ENCODE measurements at regions not wholly inside any gene's neighbourhood (a gene's known extent, or its start where the extent isn't known, plus 50 kb on each side); places are given as distances from the start of the nearest gene placed in this dataset.

- TF ChIP-seq, protein P1, sequence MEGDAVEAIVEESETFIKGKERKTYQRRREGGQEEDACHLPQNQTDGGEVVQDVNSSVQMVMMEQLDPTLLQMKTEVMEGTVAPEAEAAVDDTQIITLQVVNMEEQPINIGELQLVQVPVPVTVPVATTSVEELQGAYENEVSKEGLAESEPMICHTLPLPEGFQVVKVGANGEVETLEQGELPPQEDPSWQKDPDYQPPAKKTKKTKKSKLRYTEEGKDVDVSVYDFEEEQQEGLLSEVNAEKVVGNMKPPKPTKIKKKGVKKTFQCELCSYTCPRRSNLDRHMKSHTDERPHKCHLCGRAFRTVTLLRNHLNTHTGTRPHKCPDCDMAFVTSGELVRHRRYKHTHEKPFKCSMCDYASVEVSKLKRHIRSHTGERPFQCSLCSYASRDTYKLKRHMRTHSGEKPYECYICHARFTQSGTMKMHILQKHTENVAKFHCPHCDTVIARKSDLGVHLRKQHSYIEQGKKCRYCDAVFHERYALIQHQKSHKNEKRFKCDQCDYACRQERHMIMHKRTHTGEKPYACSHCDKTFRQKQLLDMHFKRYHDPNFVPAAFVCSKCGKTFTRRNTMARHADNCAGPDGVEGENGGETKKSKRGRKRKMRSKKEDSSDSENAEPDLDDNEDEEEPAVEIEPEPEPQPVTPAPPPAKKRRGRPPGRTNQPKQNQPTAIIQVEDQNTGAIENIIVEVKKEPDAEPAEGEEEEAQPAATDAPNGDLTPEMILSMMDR (IDR thresholded peaks at IDR 0.05), result no peak
- no peak for TF ChIP-seq POLR2A (IDR thresholded peaks at IDR 0.05)
- TF ChIP-seq EP300 (IDR thresholded peaks at IDR 0.05; ENCODE audit: low read depth), result no peak
These were observed 556.7 kb downstream of the FBXO15 start for GRCh38 chr18:73590950-73591349.

All from transverse colon (tissue), 3 donors.